CD14-positive monocyte (primary cell): ENCODE measurements at regions not wholly inside any gene's neighbourhood (a gene's known extent, or its start where the extent isn't known, plus 50 kb on each side); places are given as distances from the start of the nearest gene placed in this dataset.

Experiments
- DNase-seq, 3 donors: peaks; one replicate each; pipeline ENCODE4 v3.0.0-alpha.2; 2011 to 2022
- H2AFZ ChIP-seq: 2 replicates; pipeline ENCODE4 v1.6.0; 2012; ENCODE audit warnings: mild to moderate bottlenecking, low read depth, low read length, inconsistent platforms; ENCODE audit not compliant: insufficient read depth, poor library complexity, severe bottlenecking
- H3K27ac ChIP-seq, 2 donors: 1 replicate in 1 of 2; 2 replicates in 1 of 2; pipeline ENCODE4 v1.5.1; 2012 to 2013; ENCODE audit warnings: low read length in 2 of 2, control low read depth in 1 of 2, inconsistent platforms in 1 of 2, low read depth in 1 of 2, mild to moderate bottlenecking in 1 of 2
- H3K27me3 ChIP-seq, 2 donors: one replicate each; pipeline versions ENCODE4 v1.6.0 to v1.6.1; 2011 to 2013; ENCODE audit warnings: low read length in 2 of 2; ENCODE audit not compliant: control insufficient read depth in 2 of 2, insufficient read depth in 2 of 2
- H3K36me3 ChIP-seq, 2 donors: replicated peaks in 1 of 2; 1 replicate in 1 of 2; 2 replicates in 1 of 2; pipeline versions ENCODE4 v1.5.1 to v1.6.1; 2012 to 2013; ENCODE audit warnings: low read length in 2 of 2, control low read depth in 1 of 2, inconsistent platforms in 1 of 2, mild to moderate bottlenecking in 1 of 2; ENCODE audit not compliant: insufficient read depth in 2 of 2, control insufficient read depth in 1 of 2
- H3K4me1 ChIP-seq, 2 donors: 1 replicate in 1 of 2; 2 replicates in 1 of 2; pipeline versions ENCODE4 v1.5.1 to v1.6.1; 2012 to 2013; ENCODE audit warnings: low read length in 2 of 2, control low read depth in 1 of 2, inconsistent platforms in 1 of 2, mild to moderate bottlenecking in 1 of 2, moderate library complexity in 1 of 2; ENCODE audit not compliant: insufficient read depth in 2 of 2, control insufficient read depth in 1 of 2
- H3K4me2 ChIP-seq: replicated peaks from 2 replicates; pipeline ENCODE3; 2012; ENCODE audit warnings: low read length, moderate library complexity, mild to moderate bottlenecking; ENCODE audit not compliant: poor library complexity, severe bottlenecking; ENCODE audit errors: extremely low read depth
- H3K4me3 ChIP-seq, 3 experiments: fragments of 200-600 bp in 1 of 3; sonication (generic) in 1 of 3; replicated peaks in 1 of 3; 1 replicate in 2 of 3; 2 replicates in 1 of 3; pipeline ENCODE4 v1.5.1; 2011 to 2013; ENCODE audit warnings: low read length in 3 of 3, mild to moderate bottlenecking in 3 of 3, control low read depth in 2 of 3, low read depth in 2 of 3, inconsistent platforms in 1 of 3, moderate library complexity in 1 of 3
- H3K79me2 ChIP-seq: 2 replicates; pipeline ENCODE4 v1.6.0; 2012; ENCODE audit warnings: mild to moderate bottlenecking, control low read depth, inconsistent platforms, low read length, moderate library complexity; ENCODE audit not compliant: insufficient read depth
- H3K9ac ChIP-seq: 2 replicates; pipeline ENCODE4 v1.6.0; 2017; ENCODE audit warnings: low read length, mild to moderate bottlenecking; ENCODE audit not compliant: insufficient read depth, poor library complexity, severe bottlenecking
- H3K9me3 ChIP-seq, 2 donors: replicated peaks in 1 of 2; 1 replicate in 1 of 2; 2 replicates in 1 of 2; pipeline versions ENCODE4 v1.5.1 to v1.6.1; 2012 to 2013; ENCODE audit warnings: low read length in 2 of 2, control low read depth in 1 of 2; ENCODE audit not compliant: control insufficient read depth in 1 of 2, insufficient read depth in 1 of 2
- H4K20me1 ChIP-seq: 2 replicates; pipeline ENCODE4 v1.6.0; 2012; ENCODE audit warnings: mild to moderate bottlenecking, low read length, control low read depth, moderate library complexity; ENCODE audit not compliant: insufficient read depth
- H3K27ac Mint-ChIP-seq, 7 donors: one replicate each; pipeline ENCODE4 v1.8.0; 2020; ENCODE audit warnings: mild to moderate bottlenecking in 7 of 7, mixed read lengths in 7 of 7, moderate library complexity in 6 of 7, inconsistent platforms in 2 of 7
- H3K27me3 Mint-ChIP-seq, 3 donors: one replicate each; pipeline ENCODE4 v1.8.0; 2021 to 2022; ENCODE audit warnings: low read depth in 3 of 3, mild to moderate bottlenecking in 3 of 3, mixed read lengths in 3 of 3, moderate library complexity in 3 of 3, inconsistent platforms in 1 of 3
- H3K36me3 Mint-ChIP-seq, 2 donors: one replicate each; pipeline ENCODE4 v1.8.0; 2020; ENCODE audit warnings: mixed read lengths in 2 of 2, inconsistent platforms in 1 of 2, mild to moderate bottlenecking in 1 of 2
- H3K4me1 Mint-ChIP-seq: one replicate; pipeline ENCODE4 v1.8.0; 2020; ENCODE audit warnings: mild to moderate bottlenecking, mixed read lengths
- H3K4me3 Mint-ChIP-seq, 2 donors: one replicate each; pipeline ENCODE4 v1.8.0; 2020; ENCODE audit warnings: mild to moderate bottlenecking in 2 of 2, mixed read lengths in 2 of 2, moderate library complexity in 1 of 2
- H3K9me3 Mint-ChIP-seq, 7 donors: one replicate each; pipeline ENCODE4 v1.8.0; 2020 to 2022; ENCODE audit warnings: mixed read lengths in 7 of 7, mild to moderate bottlenecking in 6 of 7, moderate library complexity in 6 of 7, inconsistent platforms in 2 of 7
- WGBS: methylation state at CpG from one replicate; pipeline ENCODE4 v1.1.5; 2013; ENCODE audit warnings: missing lambda C conversion rate; ENCODE audit not compliant: insufficient coverage; 5-methylcytosine and 5-hydroxymethylcytosine counted together
- intact Hi-C, 2 donors: fragments of 100-400 bp; cut with micrococcal nuclease; formaldehyde crosslinking; loops; one replicate each; pipeline versions ENCODE4 v1.15.0 to v1.15.1; 2023
- TF ChIP-seq, protein P1 (sequence below): fragments of 200-600 bp; IDR thresholded peaks from one replicate; pipeline ENCODE4 v1.8.0; 2022; ENCODE audit warnings: antibody characterized with exemption, mild to moderate bottlenecking

DNA sequence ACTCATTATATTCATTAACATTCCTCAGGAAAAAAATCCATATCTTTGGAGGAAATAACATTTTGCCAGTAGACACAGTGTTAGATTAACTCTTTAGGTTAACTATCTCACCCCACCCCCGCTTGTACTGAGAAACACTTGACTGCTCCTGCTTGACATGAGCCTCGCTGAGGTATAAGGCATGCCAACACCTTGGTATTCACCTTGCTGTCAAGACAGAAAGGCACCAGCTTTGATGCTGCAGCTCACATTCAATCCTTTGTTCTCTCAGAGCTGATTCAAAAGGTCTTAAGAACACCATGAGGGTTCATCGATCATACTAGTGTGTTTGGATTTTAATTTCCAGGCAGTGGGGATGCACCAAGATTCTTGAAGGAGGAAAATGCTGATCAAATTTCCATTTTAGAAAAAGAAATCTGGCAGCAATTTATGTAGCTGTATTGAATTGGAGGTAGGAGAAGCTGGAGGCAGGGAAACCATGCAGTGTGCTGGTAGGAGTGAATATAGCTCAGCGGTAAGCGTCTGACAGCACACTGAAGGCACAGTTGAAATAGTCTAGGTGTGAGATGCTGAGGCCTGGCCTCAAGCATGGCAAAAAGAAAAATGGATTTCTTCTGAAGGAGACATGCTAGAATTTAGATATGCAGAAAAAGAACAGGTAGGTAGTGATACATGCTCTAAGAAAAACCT is 108.0 kb upstream of the ST6GALNAC5 start:
- H3K27ac Mint-ChIP-seq, result no peak overlapping the region
- H2AFZ ChIP-seq, result no peak overlapping the region
- intact Hi-C loops, result no loop called here
- H3K4me3 Mint-ChIP-seq, result no peak overlapping the region
- H3K4me3 ChIP-seq, result no peak overlapping the region
- no peaks in the 10 kb centered on the region for H4K20me1 ChIP-seq
- H3K36me3 ChIP-seq, result no peaks in the 10 kb centered on the region
- H3K27ac ChIP-seq, result no peak overlapping the region
- peaks cover 3 to 8% (median 5%) of the 10 kb centered on the region in 3 donors for H3K27me3 Mint-ChIP-seq
- TF ChIP-seq, protein P1, sequence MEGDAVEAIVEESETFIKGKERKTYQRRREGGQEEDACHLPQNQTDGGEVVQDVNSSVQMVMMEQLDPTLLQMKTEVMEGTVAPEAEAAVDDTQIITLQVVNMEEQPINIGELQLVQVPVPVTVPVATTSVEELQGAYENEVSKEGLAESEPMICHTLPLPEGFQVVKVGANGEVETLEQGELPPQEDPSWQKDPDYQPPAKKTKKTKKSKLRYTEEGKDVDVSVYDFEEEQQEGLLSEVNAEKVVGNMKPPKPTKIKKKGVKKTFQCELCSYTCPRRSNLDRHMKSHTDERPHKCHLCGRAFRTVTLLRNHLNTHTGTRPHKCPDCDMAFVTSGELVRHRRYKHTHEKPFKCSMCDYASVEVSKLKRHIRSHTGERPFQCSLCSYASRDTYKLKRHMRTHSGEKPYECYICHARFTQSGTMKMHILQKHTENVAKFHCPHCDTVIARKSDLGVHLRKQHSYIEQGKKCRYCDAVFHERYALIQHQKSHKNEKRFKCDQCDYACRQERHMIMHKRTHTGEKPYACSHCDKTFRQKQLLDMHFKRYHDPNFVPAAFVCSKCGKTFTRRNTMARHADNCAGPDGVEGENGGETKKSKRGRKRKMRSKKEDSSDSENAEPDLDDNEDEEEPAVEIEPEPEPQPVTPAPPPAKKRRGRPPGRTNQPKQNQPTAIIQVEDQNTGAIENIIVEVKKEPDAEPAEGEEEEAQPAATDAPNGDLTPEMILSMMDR, result no peak
- H3K79me2 ChIP-seq, result no peaks in the 10 kb centered on the region
- DNase-seq, result no peak
- H3K4me1 Mint-ChIP-seq, result peaks cover 7% of the 10 kb centered on the region
- no peaks in the 10 kb centered on the region for H3K36me3 Mint-ChIP-seq
- H3K27me3 ChIP-seq, result peaks cover 0 to 2% of the 10 kb centered on the region in 2 donors
- H3K9me3 ChIP-seq, result no peaks in the 10 kb centered on the region
- peaks cover 0 to 2% (median 2%) of the 10 kb centered on the region in 7 donors for H3K9me3 Mint-ChIP-seq
- peaks cover 6 to 9% of the 10 kb centered on the region in 2 donors for H3K4me1 ChIP-seq
- no peak overlapping the region for H3K9ac ChIP-seq
- 82% methylated on average over 5 of the region's 5 CpGs for WGBS
- H3K4me2 ChIP-seq, result no peak overlapping the region

DNA sequence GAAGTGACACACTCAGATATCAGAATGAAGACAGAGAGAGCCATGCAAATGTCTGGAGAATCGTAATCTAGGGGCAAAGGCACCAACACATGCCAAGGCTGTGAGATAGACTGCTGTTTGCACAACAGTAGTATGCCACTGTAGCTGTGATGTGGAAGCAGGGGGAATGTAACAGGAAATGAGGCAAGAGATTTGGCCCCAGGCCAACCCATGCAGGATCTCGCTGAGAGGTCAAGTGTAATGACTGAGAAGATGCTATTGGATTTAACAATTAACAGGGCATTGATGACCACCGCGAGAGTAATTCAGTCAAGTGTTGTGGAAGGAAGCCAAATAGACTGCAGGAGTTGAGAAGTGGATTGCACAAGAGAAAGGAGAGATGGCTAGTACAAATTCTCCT is 107.3 kb upstream of the ST6GALNAC5 start:
- Mint-ChIP-seq H3K4me3 (no peak overlapping the region), H3K36me3 (no peaks in the 10 kb centered on the region), H3K27me3 (peaks cover 7 to 14% (median 8%) of the 10 kb centered on the region in 3 donors), H3K27ac (no peak overlapping the region), H3K9me3 (peaks cover 0 to 3% (median 2%) of the 10 kb centered on the region in 7 donors), H3K4me1 (peaks cover 7% of the 10 kb centered on the region)
- Histone ChIP-seq H3K4me2 (no peak overlapping the region), H3K4me3 (no peak overlapping the region), H3K27ac (no peak overlapping the region), H3K36me3 (no peaks in the 10 kb centered on the region), H3K9ac (no peak overlapping the region), H3K4me1 (peaks cover 6 to 9% of the 10 kb centered on the region in 2 donors), H4K20me1 (no peaks in the 10 kb centered on the region), H3K79me2 (no peaks in the 10 kb centered on the region), H2AFZ (no peak overlapping the region), H3K9me3 (no peaks in the 10 kb centered on the region), H3K27me3 (peaks cover 0 to 2% of the 10 kb centered on the region in 2 donors)
- peak in 2 of 3 donors; percentile 2 to 10 for DNase-seq
- WGBS, result 52% methylated on average over 4 of the region's 4 CpGs
- intact Hi-C loops, result no loop called here
- TF ChIP-seq, protein P1, result no peak
